Heart right ventricle (tissue), 16 donors: ENCODE measurements at regions not wholly inside any gene's neighbourhood (a gene's known extent, or its start where the extent isn't known, plus 50 kb on each side); places are given as distances from the start of the nearest gene placed in this dataset.

Experiments used
- ATAC-seq, 8 donors: fragments of 200-7000 bp; cut with Tn5 transposase; one replicate each; pipeline ENCODE4 v1.9.1; 2020; ENCODE audit warnings: mild to moderate bottlenecking in 8 of 8, moderate library complexity in 8 of 8, moderate number of reproducible peaks in 1 of 8
- DNase-seq, 2 donors: peaks; one replicate each; pipeline ENCODE4 v3.0.0-alpha.2; 2020
- H3K27ac ChIP-seq, 10 donors: fragments of 200-600 bp; sonication (generic) in 2 of 10; one replicate each; pipeline versions ENCODE4 v1.5.0 to v1.8.0; 2020 to 2022; ENCODE audit warnings: mild to moderate bottlenecking in 3 of 10
- H3K27me3 ChIP-seq, 7 donors: fragments of 200-600 bp; one replicate each; pipeline ENCODE4 v1.8.0; 2021 to 2022; ENCODE audit warnings: mild to moderate bottlenecking in 2 of 7
- H3K36me3 ChIP-seq, 9 donors: fragments of 200-600 bp; sonication (generic) in 1 of 9; one replicate each; pipeline versions ENCODE4 v1.5.0 to v1.8.0; 2020 to 2022; ENCODE audit warnings: mild to moderate bottlenecking in 2 of 9
- H3K4me1 ChIP-seq, 9 donors: fragments of 200-600 bp; sonication (generic) in 1 of 9; one replicate each; pipeline versions ENCODE4 v1.5.0 to v1.8.0; 2020 to 2022; ENCODE audit warnings: mild to moderate bottlenecking in 4 of 9
- H3K4me3 ChIP-seq, 10 donors: fragments of 200-600 bp; sonication (generic) in 2 of 10; one replicate each; pipeline versions ENCODE4 v1.5.0 to v1.8.0; 2020 to 2022; ENCODE audit warnings: mild to moderate bottlenecking in 7 of 10, moderate library complexity in 2 of 10
- H3K9me3 ChIP-seq, 11 donors: fragments of 200-600 bp in 10 of 11; sonication (generic) in 2 of 11; one replicate each; pipeline versions ENCODE4 v1.5.0 to v1.8.0; 2013 to 2022; ENCODE audit warnings: mild to moderate bottlenecking in 2 of 11, control low read depth in 1 of 11, moderate library complexity in 1 of 11
- CTCF ChIP-seq, 9 donors: fragments of 200-600 bp; sonication (generic) in 2 of 9; IDR thresholded peaks; one replicate each; pipeline versions ENCODE4 v1.5.0 to v1.8.0; 2021 to 2022; ENCODE audit warnings: antibody characterized with exemption in 9 of 9, mild to moderate bottlenecking in 5 of 9, moderate library complexity in 1 of 9
- WGBS, 2 donors: extraction: QIAGEN DNeasy Blood & Tissue Kit; methylation state at CpG; one replicate each; pipeline ENCODE4 v1.1.7; 2013; ENCODE audit warnings: inconsistent platforms in 1 of 2; 5-methylcytosine and 5-hydroxymethylcytosine counted together
- intact Hi-C, 10 donors: fragments of 100-400 bp; cut with DNase I; formaldehyde crosslinking; loops; one replicate each; pipeline versions ENCODE4 v1.11.1 to v1.14.2; 2022
- donor health status: Arrhythmogenic right ventricular cardiomyopathy.
- donor health status: ischemic (EF 13 %, LVEDD 7.1; RV severe dilation, severe dysfunction).
- donor health status: healthy with polysubstance abuse.
- donor health status: DM: no; HTN: yes; CAD: no.
- donor health status: DM: no; HTN: no; CAD: no.
- donor health status: ischemic (EF 25% LVEDD 6.9; RV normal size, moderate dysfunction).
- donor health status: ischemic (EF 25% LVEDD 5.7; RV mildly dilated, moderate dysfunction).
- donor health status: healthy.
- donor health status: DM: yes; HTN: yes; CAD: no.
- donor health status: Ischemic cardiomyopathy.
- donor health status: ischemic (EF 35%, LVEDD 5.7; RV mildly dilated, moderate dysfunction).
- donor health status: nonischemic (EF 11% LVEDD 7.7; RV severe dilation, severe dysfunction).
- donor health status: DM: yes; HTN: yes; CAD: no.
- donor health status: PGD.
- donor health status: ischemic (EF 29% LVEDD 5.4; RV normal size, mild dysfunction).
- donor health status: nonischemic (EF 23%, LVEDD 6.1; RV moderate dilation, normal function).

DNA sequence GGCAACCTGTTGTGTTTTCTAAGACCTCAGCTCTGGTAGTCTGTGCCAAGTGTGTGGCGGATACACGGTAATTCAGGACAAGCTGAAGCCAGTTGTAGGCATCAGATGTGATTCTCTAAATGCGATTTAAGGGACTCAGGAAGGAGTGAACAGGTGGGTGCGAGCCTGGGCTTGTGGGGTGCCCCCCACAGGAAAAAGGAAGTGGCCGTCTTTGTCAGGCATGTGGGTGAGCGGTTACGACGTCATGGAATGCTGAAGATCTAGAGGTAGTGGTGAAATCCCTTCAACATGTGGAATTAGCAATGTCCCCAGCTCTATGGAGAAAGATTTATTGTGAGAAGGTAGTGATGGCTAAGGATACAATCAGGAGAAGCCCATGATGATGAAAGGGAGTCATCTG lies 95.1 kb upstream of the EXOC2 start:
- H3K4me3 ChIP-seq = no peak overlapping the region
- H3K27ac ChIP-seq = no peak overlapping the region
- H3K36me3 ChIP-seq = no peaks in the 10 kb centered on the region
- DNase-seq = no peak
- ATAC-seq = no peak
- 66 to 67% methylated on average over 8 of the region's 8 CpGs for WGBS, 2 donors
- H3K27me3 ChIP-seq = peaks cover 0 to 52% (median 31%) of the 10 kb centered on the region in 7 donors
- TF ChIP-seq CTCF (IDR thresholded peaks at IDR 0.05) = no peak
- H3K9me3 ChIP-seq = no peaks in the 10 kb centered on the region
- no peaks in the 10 kb centered on the region for H3K4me1 ChIP-seq
- intact Hi-C loops = loop anchor here in 4 of 10 donors (5.0 to 10.0 kb wide), 3 partner anchors 191 to 196 kb away; no protein-coding TSS in a partner anchor

- intact Hi-C loops = loop anchor here in 6 of 10 donors (2.0 to 10.0 kb wide), 4 partner anchors 190 to 195 kb away; no protein-coding TSS in a partner anchor
- ATAC-seq (no peak), DNase-seq (no peak)
- peak in 8 of 9 donors; percentile 36 to 64 (median 57) for TF ChIP-seq CTCF (IDR thresholded peaks at IDR 0.05)
- H3K4me3 ChIP-seq = no peak overlapping the region
- WGBS, 2 donors = 75 to 79% methylated on average over 12 of the region's 12 CpGs
- no peaks in the 10 kb centered on the region for H3K4me1 ChIP-seq
- H3K9me3 ChIP-seq = no peaks in the 10 kb centered on the region
- H3K27ac ChIP-seq = no peak overlapping the region
- no peaks in the 10 kb centered on the region for H3K36me3 ChIP-seq
- H3K27me3 ChIP-seq = peaks cover 0 to 54% (median 24%) of the 10 kb centered on the region in 7 donors
Measured at GRCh38 chr6:786946-787763, 94.2 kb upstream of the EXOC2 start.

GRCh38 chr6:783966-784735 lies 91.2 kb upstream of the EXOC2 start:
- Histone ChIP-seq H3K4me3 (no peak overlapping the region), H3K36me3 (no peaks in the 10 kb centered on the region), H3K4me1 (no peaks in the 10 kb centered on the region), H3K27me3 (peaks cover 0 to 26% (median 11%) of the 10 kb centered on the region in 7 donors), H3K9me3 (no peaks in the 10 kb centered on the region), H3K27ac (no peak overlapping the region)
- 85 to 87% methylated on average over 9 of the region's 9 CpGs for WGBS, 2 donors
- ATAC-seq = no peak
- TF ChIP-seq CTCF (IDR thresholded peaks at IDR 0.05) = no peak
- intact Hi-C loops = loop anchor here in 3 of 10 donors (5.0 to 10.0 kb wide), 2 partner anchors 187 to 189 kb away; no protein-coding TSS in a partner anchor
- DNase-seq = no peak

DNA sequence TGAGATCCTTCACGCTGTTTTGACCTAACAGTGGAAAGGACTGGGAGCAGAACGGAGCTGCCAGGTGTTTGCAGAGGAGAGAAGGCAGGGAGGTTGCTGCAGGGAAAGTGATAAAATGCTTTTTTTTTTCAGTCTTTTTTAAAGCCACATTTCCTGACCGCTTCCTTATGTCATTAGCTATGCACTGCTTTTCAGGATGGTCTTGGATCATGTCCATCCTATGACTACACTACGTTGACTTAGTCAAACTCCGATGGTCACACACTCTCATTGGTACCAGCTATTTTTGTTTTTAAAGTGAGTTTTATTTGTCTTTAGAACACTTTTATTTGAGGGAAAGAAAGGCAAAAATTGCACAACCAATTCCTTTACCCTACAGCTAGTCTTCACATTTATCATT lies 89.2 kb upstream of the EXOC2 start:
- no peak for TF ChIP-seq CTCF (IDR thresholded peaks at IDR 0.05)
- no peak for ATAC-seq
- WGBS, 2 donors = 61 to 70% methylated on average over 5 of the region's 5 CpGs
- intact Hi-C loops = loop anchor here in 3 of 10 donors (5.0 to 10.0 kb wide), 2 partner anchors 185 to 187 kb away; no protein-coding TSS in a partner anchor
- no peak for DNase-seq
- Histone ChIP-seq H3K27me3 (peaks cover 0 to 35% (median 6%) of the 10 kb centered on the region in 7 donors), H3K27ac (no peak overlapping the region), H3K9me3 (no peaks in the 10 kb centered on the region), H3K36me3 (no peaks in the 10 kb centered on the region), H3K4me1 (no peaks in the 10 kb centered on the region), H3K4me3 (no peak overlapping the region)
